ENCODE measurements at regions not wholly inside any gene's neighbourhood (a gene's known extent, or its start where the extent isn't known, plus 50 kb on each side); places are given as distances from the start of the nearest gene placed in this dataset.

DNA sequence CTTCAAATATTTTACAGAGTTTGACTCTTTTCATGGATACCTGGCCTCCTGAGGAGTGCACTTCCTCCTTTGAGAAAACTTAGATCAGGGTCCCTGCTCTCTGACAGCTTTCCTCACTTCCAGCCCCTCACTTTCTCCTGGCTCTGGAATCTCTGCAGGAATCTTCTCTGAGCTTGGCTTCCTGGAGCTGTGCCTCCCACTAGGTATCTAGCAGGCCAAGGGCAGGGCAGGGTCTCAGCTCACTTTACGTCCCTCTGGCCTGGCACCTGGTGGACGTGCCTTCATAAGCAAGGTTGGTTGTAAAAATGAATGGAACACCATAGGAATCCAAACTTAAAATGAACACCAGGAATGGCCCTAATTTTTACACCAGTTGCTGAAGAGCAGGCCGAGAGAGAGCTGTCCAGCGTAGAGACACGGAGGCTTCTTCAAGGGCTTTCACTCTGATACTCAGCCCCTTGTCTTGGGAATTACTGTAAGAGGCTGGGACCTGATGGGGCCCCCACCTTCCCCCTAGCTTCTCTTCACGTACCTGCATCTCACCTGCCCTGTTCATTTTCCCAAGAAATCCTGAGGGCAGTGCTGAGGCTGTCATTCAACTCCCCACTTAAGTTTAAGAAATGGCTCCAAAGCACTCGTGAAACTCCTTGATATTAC lies 426.9 kb upstream of the ID2 start:
- TF ChIP-seq, protein P1, sequence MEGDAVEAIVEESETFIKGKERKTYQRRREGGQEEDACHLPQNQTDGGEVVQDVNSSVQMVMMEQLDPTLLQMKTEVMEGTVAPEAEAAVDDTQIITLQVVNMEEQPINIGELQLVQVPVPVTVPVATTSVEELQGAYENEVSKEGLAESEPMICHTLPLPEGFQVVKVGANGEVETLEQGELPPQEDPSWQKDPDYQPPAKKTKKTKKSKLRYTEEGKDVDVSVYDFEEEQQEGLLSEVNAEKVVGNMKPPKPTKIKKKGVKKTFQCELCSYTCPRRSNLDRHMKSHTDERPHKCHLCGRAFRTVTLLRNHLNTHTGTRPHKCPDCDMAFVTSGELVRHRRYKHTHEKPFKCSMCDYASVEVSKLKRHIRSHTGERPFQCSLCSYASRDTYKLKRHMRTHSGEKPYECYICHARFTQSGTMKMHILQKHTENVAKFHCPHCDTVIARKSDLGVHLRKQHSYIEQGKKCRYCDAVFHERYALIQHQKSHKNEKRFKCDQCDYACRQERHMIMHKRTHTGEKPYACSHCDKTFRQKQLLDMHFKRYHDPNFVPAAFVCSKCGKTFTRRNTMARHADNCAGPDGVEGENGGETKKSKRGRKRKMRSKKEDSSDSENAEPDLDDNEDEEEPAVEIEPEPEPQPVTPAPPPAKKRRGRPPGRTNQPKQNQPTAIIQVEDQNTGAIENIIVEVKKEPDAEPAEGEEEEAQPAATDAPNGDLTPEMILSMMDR (IDR thresholded peaks at IDR 0.05), result no peak
- TF ChIP-seq POLR2A (IDR thresholded peaks at IDR 0.05), result no peak

Data from heart left ventricle (tissue), 13 donors.